Right atrium auricular region (tissue), 2 donors: ENCODE measurements at regions not wholly inside any gene's neighbourhood (a gene's known extent, or its start where the extent isn't known, plus 50 kb on each side); places are given as distances from the start of the nearest gene placed in this dataset.
A peak's percentile ranks its signal among the peaks of the same experiment; 100 is the strongest.

Experiments
- DNase-seq: peaks from one replicate; pipeline ENCODE4 v3.0.0-alpha.2; 2019; ENCODE audit warnings: low spot score
- H3K27ac ChIP-seq, 2 donors: fragments of 200-600 bp; sonication (generic); 1 replicate in 1 of 2; 2 replicates in 1 of 2; pipeline ENCODE4 v1.5.1; 2016 to 2019
- H3K27me3 ChIP-seq, 2 donors: fragments of 200-600 bp; sonication (generic); one replicate each; pipeline versions ENCODE4 v1.5.1 to v1.6.0; 2017 to 2019
- H3K36me3 ChIP-seq: fragments of 200-600 bp; sonication (generic); one replicate; pipeline ENCODE4 v1.5.1; 2016
- H3K4me1 ChIP-seq, 2 donors: fragments of 200-600 bp; sonication (generic); one replicate each; pipeline versions ENCODE4 v1.5.1 to v1.6.0; 2017 to 2019
- H3K4me3 ChIP-seq, 2 donors: fragments of 200-600 bp; sonication (generic); 1 replicate in 1 of 2; 2 replicates in 1 of 2; pipeline ENCODE4 v1.5.1; 2017 to 2019; ENCODE audit warnings: mild to moderate bottlenecking in 1 of 2, moderate library complexity in 1 of 2
- H3K9me3 ChIP-seq, 2 donors: fragments of 200-600 bp; sonication (generic); one replicate each; pipeline ENCODE4 v1.5.1; 2019
- TF ChIP-seq, protein P1 (sequence below), 2 donors: fragments of 200-600 bp; sonication (generic); IDR thresholded peaks; one replicate each; pipeline ENCODE4 v1.5.1; 2019; ENCODE audit warnings: antibody characterized with exemption in 2 of 2

DNA sequence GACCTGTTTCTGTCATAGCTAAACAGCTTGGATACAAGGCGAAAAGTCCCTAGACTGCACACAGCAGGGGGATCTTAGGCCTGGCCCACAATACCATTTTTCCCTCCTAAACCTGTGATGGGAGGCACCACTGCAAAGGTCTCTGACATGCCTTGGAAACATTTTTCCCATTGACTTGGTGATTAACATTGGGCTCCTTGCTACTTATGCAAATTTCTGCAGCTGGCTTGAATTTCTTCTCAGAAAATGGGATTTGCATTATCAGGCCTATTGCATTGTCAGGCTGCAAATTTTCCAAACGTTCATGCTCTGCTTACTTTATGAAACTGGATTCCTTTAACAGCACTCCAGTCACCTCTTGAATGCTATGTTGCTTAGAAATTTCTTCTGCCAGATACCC, 136.2 kb upstream of the TSHZ3 start:
- Histone ChIP-seq H3K4me1 (no peaks in the 10 kb centered on the region), H3K4me3 (no peak overlapping the region), H3K36me3 (no peaks in the 10 kb centered on the region), H3K27ac (no peak overlapping the region), H3K27me3 (no peaks in the 10 kb centered on the region), H3K9me3 (no peaks in the 10 kb centered on the region)
- DNase-seq = no peak
- TF ChIP-seq, protein P1, sequence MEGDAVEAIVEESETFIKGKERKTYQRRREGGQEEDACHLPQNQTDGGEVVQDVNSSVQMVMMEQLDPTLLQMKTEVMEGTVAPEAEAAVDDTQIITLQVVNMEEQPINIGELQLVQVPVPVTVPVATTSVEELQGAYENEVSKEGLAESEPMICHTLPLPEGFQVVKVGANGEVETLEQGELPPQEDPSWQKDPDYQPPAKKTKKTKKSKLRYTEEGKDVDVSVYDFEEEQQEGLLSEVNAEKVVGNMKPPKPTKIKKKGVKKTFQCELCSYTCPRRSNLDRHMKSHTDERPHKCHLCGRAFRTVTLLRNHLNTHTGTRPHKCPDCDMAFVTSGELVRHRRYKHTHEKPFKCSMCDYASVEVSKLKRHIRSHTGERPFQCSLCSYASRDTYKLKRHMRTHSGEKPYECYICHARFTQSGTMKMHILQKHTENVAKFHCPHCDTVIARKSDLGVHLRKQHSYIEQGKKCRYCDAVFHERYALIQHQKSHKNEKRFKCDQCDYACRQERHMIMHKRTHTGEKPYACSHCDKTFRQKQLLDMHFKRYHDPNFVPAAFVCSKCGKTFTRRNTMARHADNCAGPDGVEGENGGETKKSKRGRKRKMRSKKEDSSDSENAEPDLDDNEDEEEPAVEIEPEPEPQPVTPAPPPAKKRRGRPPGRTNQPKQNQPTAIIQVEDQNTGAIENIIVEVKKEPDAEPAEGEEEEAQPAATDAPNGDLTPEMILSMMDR (IDR thresholded peaks at IDR 0.05) = no peak

DNA sequence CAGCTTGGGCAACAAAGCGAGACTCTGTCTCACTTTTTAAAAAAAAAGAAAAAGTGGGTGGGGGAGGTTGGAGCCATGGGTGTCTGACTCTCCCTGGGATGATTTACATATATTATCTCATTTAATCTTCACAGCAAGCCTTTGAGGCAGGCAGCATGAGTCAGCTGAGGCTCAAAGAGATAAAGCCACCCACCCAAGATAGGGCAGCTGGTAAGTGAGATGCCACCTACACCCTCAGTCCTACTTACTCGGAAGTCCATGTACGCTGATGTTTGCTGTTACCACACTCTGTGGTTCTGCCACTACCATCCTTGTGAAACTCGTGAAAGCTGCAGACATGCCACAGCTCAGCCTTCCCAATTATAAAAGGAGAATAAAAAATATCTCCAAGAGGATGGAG, 142.0 kb upstream of the TSHZ3 start:
- Histone ChIP-seq H3K27me3 (no peaks in the 10 kb centered on the region), H3K36me3 (no peaks in the 10 kb centered on the region), H3K4me3 (no peak overlapping the region), H3K27ac (no peak overlapping the region), H3K9me3 (no peaks in the 10 kb centered on the region), H3K4me1 (no peaks in the 10 kb centered on the region)
- DNase-seq = no peak
- TF ChIP-seq, protein P1 (IDR thresholded peaks at IDR 0.05) = no peak

- no peaks in the 10 kb centered on the region for H3K4me1 ChIP-seq
- no peak for DNase-seq
- H3K9me3 ChIP-seq = no peaks in the 10 kb centered on the region
- H3K27me3 ChIP-seq = no peaks in the 10 kb centered on the region
- no peaks in the 10 kb centered on the region for H3K36me3 ChIP-seq
- TF ChIP-seq, protein P1 (IDR thresholded peaks at IDR 0.05) = no peak
- H3K4me3 ChIP-seq = no peak overlapping the region
- H3K27ac ChIP-seq = no peak overlapping the region
Measured at GRCh38 chr19:31492050-31492449, 142.8 kb upstream of the TSHZ3 start.

DNA sequence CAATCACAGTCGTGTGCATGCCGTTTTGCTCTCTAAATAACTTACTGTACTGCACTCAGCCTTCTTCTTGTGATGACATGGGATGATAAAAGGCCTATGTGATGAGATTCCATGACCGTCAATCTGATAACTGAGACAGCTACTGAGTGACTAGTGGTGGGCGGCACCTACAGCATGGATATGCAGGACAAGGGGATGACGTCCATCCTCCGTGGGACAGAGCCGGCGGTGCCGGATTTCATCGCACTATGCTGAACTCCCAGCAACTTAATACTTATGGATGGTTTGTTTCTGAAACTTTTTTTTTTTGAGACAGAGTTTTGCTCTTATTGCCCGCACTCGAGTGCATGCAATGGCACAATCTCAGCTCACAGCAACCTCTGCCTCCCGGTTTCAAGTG, 146.8 kb upstream of the TSHZ3 start:
- Histone ChIP-seq H3K4me3 (no peak overlapping the region), H3K36me3 (no peaks in the 10 kb centered on the region)
- DNase-seq = no peak

DNA sequence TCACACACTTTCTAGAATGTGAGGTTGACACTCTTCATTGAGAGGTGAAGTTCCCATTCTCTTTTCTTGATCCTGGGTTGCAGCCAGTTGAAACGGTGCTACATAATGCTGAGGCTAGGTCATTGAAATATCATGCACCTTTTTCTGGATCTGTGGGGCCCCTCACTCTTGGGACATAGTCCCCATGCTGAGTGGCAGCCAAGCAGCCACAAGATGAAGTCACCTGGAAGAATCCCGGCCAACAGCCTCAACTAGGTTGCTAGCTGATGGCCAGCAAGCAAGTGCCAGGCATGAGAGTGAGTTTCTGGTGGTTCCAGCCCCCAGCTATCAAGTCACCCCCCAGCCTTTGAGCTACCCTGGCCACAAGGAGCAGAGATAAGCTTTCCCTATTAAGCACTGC, 148.5 kb upstream of the TSHZ3 start:
- TF ChIP-seq, protein P1 (IDR thresholded peaks at IDR 0.05) = no peak
- no peaks in the 10 kb centered on the region for H3K4me1 ChIP-seq
- H3K27ac ChIP-seq = no peak overlapping the region
- H3K9me3 ChIP-seq = no peaks in the 10 kb centered on the region
- H3K4me3 ChIP-seq = no peak overlapping the region
- no peaks in the 10 kb centered on the region for H3K36me3 ChIP-seq
- peak; percentile 30 for DNase-seq
- no peaks in the 10 kb centered on the region for H3K27me3 ChIP-seq

More for the DNA sequence above, 146.8 kb upstream of the TSHZ3 start:
- H3K27ac ChIP-seq = no peak overlapping the region
- no peaks in the 10 kb centered on the region for H3K27me3 ChIP-seq
- no peaks in the 10 kb centered on the region for H3K4me1 ChIP-seq
- H3K9me3 ChIP-seq = no peaks in the 10 kb centered on the region
- TF ChIP-seq, protein P1 (IDR thresholded peaks at IDR 0.05) = no peak

DNA sequence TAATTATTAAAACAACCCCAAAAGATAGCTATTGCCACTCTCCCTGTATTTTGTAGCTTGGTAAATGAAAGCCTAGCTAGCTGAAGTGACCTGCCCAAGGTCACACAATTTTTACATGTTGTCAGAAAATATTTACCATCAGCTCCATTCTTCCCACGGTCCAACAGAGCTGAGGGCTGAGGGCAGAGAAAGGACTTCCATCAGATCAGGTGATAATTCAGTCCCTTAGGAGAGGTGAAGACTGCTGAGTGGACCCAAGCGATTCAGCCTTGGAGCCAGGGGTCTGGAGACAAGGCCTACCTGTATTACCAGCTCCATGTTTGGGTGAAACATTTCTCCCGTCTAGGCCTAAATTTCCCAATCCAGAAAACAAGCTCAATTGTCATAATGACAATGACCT, 149.5 kb upstream of the TSHZ3 start:
- no peak overlapping the region for H3K4me3 ChIP-seq
- H3K27me3 ChIP-seq = no peaks in the 10 kb centered on the region
- no peaks in the 10 kb centered on the region for H3K9me3 ChIP-seq
- H3K36me3 ChIP-seq = no peaks in the 10 kb centered on the region
- peak; percentile 23 for DNase-seq
- TF ChIP-seq, protein P1 (IDR thresholded peaks at IDR 0.05) = no peak
- no peak overlapping the region for H3K27ac ChIP-seq
- no peaks in the 10 kb centered on the region for H3K4me1 ChIP-seq
